Stimulated activated CD4-positive, alpha-beta T cell treated with anti-CD3 and anti-CD28 coated beads, Interleukin-15, amount 100 ng/mL, for 24 hours (primary cell): ENCODE measurements at regions not wholly inside any gene's neighbourhood (a gene's known extent, or its start where the extent isn't known, plus 50 kb on each side); places are given as distances from the start of the nearest gene placed in this dataset.

Experiments
- DNase-seq: peaks from one replicate; pipeline ENCODE4 v3.0.0-alpha.2; 2020

DNA sequence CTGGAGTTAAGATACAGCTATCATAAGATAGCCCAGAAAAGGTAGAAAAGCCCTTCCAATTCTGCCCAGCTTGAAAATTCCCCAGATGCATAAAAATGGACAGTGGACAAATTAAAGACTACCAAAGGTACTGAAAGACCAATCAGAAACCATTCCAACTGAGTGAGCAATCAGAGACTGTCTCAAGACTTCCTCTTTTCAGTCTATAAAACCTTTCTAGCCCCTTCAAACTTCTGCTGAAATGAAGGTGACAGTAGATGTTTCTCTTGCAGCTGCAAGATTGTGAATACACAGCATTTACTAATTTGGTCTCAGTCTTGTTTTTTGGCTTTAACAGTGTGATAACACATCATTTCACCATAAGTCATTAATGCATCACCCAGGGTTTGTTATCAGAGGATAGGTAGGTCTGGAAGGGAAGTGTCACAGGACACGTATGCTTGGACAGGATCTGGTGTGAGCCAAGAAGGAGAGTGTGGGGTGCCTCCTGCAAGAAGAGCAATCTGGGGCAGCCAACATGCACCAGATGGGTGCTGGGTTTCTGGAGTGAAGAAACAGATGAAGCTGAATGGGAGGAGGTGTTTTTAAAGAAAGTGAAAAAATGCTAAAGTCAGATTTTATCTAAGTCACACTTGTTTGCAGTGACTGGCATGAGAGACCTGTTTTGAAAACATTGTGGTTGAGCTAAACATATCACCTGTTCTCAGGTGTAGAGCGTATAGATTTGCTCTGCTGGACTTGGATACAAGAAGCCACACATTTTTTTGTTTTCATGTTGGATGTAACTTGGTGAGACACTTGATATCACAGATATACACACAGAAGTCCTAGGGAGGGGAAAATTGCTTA is 75.3 kb upstream of the DDX18 start:
- no peak for DNase-seq

DNA sequence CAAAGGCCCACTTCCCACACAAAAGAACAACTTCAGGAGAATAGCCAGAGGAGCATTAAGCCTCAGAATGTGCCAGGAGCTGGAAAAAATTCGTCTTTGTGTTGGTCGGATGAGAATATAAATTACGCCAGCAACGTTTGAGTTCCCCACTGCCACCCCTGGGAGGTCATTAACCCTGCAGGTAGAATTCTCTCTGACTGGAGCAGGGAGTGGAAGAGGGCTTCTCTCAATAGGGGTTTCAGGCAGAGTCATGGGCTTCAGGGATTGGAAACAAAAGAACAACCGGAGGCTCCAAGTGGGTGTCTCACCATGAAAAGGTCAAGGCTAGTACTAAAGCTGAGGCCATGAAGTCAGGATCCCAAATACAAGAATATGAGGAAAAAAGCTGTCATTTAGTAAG is 69.0 kb upstream of the DDX18 start:
- DNase-seq: no peak

DNA sequence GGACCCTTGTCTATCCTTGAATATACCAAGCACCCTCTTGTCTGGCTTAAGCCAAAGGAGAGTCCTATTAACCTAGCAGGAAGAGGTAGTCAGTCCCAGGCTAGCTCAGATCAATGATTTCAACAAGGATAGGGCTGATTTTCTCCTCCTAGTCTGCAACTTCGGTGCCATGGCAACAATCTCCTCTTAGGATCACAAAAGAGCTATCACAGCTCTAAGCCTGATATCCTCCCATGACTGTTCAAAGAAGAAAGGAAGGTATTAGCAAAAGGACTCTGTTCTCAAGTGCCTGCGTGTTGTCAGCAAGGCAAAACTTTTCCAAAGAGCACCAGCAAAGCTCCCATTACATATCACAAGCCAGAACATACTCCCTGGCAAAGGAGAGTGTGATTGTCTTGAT is 58.7 kb upstream of the DDX18 start:
- DNase-seq: no peak

DNA sequence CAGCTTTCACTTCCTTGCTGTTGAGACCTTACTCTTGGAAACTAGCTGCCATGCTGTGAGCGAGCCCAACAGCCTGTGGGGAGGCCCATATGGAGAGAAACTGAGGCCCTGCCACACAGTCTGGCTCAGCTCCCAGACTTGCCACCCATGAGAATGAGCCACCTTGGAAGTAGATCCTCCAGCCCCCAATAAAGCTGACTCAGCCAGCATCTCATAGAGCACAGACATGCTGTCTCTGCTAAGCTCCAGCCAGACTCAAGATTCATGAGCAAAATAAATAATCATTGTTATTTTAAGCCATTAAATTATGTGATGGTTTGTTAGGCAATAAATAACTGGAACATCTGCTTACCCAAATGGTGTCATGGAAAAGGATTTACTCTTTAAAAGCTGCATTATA is 53.6 kb upstream of the DDX18 start:
- no peak for DNase-seq

DNA sequence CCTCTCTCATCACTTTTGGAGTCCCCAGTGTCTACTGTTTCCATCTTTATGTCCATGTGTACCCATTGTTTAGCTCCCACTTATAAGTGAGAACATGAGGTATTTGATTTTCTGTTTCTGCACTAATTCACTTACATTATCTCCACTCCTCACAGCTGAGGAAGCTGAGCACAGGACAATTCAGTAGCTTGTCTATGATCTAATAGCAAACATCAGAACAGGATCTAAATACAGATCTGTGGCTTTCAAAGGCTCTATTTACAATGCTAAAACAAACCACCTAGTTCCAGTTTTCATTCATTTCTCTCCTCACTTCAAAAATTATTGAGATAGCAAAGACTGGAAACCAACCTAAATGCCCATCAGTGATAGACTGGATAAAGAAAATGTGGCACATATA is 52.0 kb upstream of the DDX18 start:
- DNase-seq: no peak

DNA sequence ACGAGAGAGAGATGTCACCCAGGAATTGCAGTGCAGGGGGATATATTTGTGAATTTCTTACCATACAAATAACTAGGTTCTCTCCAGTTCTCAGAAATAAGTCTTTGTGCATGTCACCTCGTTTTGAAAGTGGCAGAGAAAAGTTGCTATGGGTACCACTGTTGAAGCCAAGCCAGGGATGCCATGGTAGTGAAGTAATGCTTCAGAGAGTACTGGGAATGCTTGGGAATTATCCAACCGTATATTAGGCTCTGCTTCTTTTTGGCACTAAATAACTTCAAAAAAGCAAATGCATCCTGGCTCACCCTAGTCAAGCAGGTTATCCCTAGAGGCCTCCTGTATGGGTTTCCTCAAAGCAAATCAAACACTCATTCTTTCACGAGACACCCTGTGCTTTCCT is 50.7 kb upstream of the DDX18 start:
- DNase-seq: no peak
